ENCODE measurements at regions not wholly inside any gene's neighbourhood (a gene's known extent, or its start where the extent isn't known, plus 50 kb on each side); places are given as distances from the start of the nearest gene placed in this dataset.

DNA sequence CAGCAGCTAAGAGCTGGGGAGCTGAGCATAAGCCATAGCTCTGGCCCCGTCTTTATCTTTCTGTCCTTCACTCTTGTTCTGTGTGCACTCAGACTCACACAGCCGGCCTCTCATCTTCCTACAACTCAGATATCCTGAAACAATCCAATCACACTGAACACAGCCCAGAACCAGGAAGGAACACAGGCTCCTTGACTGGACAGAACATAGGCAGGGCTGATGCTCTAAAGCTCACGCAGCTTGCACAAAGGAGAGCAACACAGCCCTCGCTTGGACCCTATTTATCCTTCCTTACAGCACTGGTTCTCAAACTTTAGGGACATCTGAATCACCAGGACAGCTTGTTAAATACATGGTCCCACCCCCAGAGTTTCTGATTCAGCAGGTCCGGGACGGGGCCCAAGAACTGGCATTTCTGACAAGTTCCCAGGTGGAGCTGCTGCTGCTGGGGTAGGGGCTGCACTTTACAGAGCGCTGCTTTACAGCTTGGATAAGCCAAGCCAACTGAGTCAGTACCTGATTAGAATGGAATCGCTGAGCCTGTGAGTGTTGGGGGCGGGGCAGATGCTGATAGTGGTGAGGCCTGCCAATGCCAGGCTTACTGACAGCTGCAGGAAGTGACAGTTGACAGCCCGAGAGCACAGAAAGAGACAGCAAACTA is 65.1 kb downstream of the MRPL46 start (continued):
- TF ChIP-seq, protein P1, sequence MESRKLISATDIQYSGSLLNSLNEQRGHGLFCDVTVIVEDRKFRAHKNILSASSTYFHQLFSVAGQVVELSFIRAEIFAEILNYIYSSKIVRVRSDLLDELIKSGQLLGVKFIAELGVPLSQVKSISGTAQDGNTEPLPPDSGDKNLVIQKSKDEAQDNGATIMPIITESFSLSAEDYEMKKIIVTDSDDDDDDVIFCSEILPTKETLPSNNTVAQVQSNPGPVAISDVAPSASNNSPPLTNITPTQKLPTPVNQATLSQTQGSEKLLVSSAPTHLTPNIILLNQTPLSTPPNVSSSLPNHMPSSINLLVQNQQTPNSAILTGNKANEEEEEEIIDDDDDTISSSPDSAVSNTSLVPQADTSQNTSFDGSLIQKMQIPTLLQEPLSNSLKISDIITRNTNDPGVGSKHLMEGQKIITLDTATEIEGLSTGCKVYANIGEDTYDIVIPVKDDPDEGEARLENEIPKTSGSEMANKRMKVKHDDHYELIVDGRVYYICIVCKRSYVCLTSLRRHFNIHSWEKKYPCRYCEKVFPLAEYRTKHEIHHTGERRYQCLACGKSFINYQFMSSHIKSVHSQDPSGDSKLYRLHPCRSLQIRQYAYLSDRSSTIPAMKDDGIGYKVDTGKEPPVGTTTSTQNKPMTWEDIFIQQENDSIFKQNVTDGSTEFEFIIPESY (IDR thresholded peaks at IDR 0.05; ENCODE audit: borderline replicate concordance, low read depth) = no peak
- no peak for TF ChIP-seq SMC3 (IDR thresholded peaks at IDR 0.05; ENCODE audit: low read depth, low read length)

DNA sequence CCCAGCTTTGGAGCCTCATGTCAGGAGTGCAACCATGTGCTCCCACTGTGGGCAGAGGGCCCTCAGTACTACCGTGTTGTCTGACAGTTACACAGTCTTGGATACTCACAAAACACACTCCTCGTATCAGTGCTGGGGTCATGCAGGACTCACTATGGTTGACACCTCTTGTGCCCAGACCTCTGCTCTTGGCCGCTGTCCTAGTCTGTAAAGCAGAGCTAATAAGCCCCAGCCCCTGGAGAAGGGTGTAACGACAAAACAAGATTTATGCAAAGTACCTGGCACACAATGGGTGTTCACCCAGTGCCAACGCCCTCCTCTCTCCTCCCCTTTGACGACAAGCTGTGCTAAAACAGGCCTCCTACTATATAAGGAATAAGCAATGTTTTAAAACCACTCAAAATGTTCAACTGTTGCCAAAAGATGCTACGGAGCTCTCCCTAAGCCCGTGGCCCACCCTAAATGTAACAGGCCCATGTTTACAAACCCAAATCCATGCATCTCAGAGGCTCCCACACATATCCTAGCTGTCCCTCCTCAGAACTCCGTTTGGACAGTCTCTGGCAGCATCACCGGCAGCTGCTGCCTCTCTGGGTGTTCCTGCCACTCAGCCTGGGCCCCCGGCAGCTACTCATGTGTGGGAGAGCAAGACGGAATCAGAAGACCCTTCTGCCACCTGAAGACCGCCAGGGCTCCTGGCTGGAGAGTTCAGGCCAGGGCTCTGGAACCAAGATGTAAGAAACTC is 65.8 kb downstream of the MRPL46 start:
- H3K36me3 ChIP-seq (replicated peaks in 1 of 2; ENCODE audit: control insufficient read depth in 1 of 2, insufficient read depth in 2 of 2, low read length in 1 of 2) = no peaks in the 10 kb centered on the region
- POLR2A ChIA-PET = interaction anchor here (0.8 kb wide), 1 partner anchor 12 kb away, joined by 3 read pairs; no protein-coding TSS in a partner anchor
- H3K4me1 ChIP-seq (ENCODE audit: control insufficient read depth in 1 of 2, insufficient read depth in 2 of 2, low read depth in 1 of 2, low read length in 1 of 2) = no peaks in the 10 kb centered on the region; a peak in 1 of 4 replicates
- H3K4me3 ChIP-seq (ENCODE audit: low read depth in 2 of 2, low read length in 1 of 2) = no peak overlapping the region
- no peak overlapping the region for H3K27ac ChIP-seq (ENCODE audit: low read depth in 2 of 2, low read length in 1 of 2)
- H3K9me3 ChIP-seq = no peaks in the 10 kb centered on the region
- no peaks in the 10 kb centered on the region for H3K79me2 ChIP-seq (ENCODE audit: insufficient read depth)
- no peaks in the 10 kb centered on the region for H3K27me3 ChIP-seq (ENCODE audit: insufficient read depth)
- CTCF ChIA-PET = interaction anchor here (0.6 to 1.0 kb wide), 2 partner anchors 34 to 49 kb away, joined by 3 read pairs; no protein-coding TSS in a partner anchor
- DNase-seq = no peak
- 26% methylated on average over 12 of the region's 13 CpGs for WGBS (ENCODE audit: low lambda C conversion rate)
- H3F3A ChIP-seq (replicated peaks; ENCODE audit: insufficient read depth) = no peaks in the 10 kb centered on the region
- no peaks in the 10 kb centered on the region for H4K20me1 ChIP-seq (ENCODE audit: insufficient read depth)
- H3K9me2 ChIP-seq = no peaks in the 10 kb centered on the region
- no peak overlapping the region for H3K4me2 ChIP-seq
- H3K9ac ChIP-seq = no peak overlapping the region
- TF ChIP-seq FOXM1 (IDR thresholded peaks at IDR 0.05; ENCODE audit: low read depth) = no peak
- no peak for TF ChIP-seq FOSL2 (IDR thresholded peaks at IDR 0.05; ENCODE audit: borderline replicate concordance, low read depth)
- no peak for TF ChIP-seq RCOR1 (IDR thresholded peaks at IDR 0.05; ENCODE audit: low read length)
- TF ChIP-seq, protein P1 (IDR thresholded peaks at IDR 0.05; ENCODE audit: borderline replicate concordance, low read depth) = no peak
- no peak for TF ChIP-seq FOXJ3 (CRISPR knock-in tag; IDR thresholded peaks at IDR 0.05)
- TF ChIP-seq, protein P2, sequence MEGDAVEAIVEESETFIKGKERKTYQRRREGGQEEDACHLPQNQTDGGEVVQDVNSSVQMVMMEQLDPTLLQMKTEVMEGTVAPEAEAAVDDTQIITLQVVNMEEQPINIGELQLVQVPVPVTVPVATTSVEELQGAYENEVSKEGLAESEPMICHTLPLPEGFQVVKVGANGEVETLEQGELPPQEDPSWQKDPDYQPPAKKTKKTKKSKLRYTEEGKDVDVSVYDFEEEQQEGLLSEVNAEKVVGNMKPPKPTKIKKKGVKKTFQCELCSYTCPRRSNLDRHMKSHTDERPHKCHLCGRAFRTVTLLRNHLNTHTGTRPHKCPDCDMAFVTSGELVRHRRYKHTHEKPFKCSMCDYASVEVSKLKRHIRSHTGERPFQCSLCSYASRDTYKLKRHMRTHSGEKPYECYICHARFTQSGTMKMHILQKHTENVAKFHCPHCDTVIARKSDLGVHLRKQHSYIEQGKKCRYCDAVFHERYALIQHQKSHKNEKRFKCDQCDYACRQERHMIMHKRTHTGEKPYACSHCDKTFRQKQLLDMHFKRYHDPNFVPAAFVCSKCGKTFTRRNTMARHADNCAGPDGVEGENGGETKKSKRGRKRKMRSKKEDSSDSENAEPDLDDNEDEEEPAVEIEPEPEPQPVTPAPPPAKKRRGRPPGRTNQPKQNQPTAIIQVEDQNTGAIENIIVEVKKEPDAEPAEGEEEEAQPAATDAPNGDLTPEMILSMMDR (IDR thresholded peaks at IDR 0.05) = no peak
- no peak for TF ChIP-seq JUND (IDR thresholded peaks at IDR 0.05)
- TF ChIP-seq, protein P3, sequence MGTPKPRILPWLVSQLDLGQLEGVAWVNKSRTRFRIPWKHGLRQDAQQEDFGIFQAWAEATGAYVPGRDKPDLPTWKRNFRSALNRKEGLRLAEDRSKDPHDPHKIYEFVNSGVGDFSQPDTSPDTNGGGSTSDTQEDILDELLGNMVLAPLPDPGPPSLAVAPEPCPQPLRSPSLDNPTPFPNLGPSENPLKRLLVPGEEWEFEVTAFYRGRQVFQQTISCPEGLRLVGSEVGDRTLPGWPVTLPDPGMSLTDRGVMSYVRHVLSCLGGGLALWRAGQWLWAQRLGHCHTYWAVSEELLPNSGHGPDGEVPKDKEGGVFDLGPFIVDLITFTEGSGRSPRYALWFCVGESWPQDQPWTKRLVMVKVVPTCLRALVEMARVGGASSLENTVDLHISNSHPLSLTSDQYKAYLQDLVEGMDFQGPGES (IDR thresholded peaks at IDR 0.05; ENCODE audit: low read depth, low read length) = no peak
- TF ChIP-seq MXI1 (IDR thresholded peaks at IDR 0.05; ENCODE audit: low read depth, low read length) = no peak
- no peak for TF ChIP-seq MEF2A (IDR thresholded peaks at IDR 0.05; ENCODE audit: borderline replicate concordance, low read depth)
- no peak for TF ChIP-seq SIN3A (IDR thresholded peaks at IDR 0.05; ENCODE audit: borderline replicate concordance, low read depth, low read length)
- TF ChIP-seq, protein P4, sequence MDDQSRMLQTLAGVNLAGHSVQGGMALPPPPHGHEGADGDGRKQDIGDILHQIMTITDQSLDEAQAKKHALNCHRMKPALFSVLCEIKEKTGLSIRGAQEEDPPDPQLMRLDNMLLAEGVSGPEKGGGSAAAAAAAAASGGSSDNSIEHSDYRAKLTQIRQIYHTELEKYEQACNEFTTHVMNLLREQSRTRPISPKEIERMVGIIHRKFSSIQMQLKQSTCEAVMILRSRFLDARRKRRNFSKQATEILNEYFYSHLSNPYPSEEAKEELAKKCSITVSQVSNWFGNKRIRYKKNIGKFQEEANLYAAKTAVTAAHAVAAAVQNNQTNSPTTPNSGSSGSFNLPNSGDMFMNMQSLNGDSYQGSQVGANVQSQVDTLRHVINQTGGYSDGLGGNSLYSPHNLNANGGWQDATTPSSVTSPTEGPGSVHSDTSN (IDR thresholded peaks at IDR 0.05) = no peak
- TF ChIP-seq RFX5 (IDR thresholded peaks at IDR 0.05; ENCODE audit: low read length) = no peak
- H2AFZ ChIP-seq (ENCODE audit: low read depth) = no peak overlapping the region

Data from SK-N-SH (cell line).